ENCODE measurements at regions not wholly inside any gene's neighbourhood (a gene's known extent, or its start where the extent isn't known, plus 50 kb on each side); places are given as distances from the start of the nearest gene placed in this dataset.

DNA sequence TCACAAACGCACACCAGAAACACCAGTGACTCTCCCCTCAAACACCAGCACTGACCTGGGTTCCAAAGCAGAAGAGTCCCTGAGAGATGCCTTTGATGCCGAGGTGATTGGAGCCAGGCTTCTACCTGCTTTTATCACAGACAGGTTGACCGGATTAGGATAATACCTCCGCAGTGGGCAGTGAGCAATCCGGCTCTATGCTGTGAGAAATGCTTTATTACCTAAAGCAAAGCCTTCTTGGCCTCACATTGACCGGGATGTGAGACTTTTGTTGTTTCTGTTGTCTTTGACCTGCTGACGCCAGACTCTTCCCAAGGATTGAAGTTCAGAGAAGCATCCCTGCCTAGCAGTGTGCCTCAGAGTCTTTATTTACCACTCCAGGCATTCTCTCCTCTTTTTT lies 320.3 kb upstream of the CLINT1 start:
- TF ChIP-seq CTCF (conservative IDR thresholded peaks at IDR 0.05 in 1 of 2, IDR thresholded peaks at IDR 0.05 in 1 of 2; ENCODE audit: low read depth in 1 of 2, low read length in 2 of 2) (no peak), EZH2 (IDR thresholded peaks at IDR 0.05; ENCODE audit: low read length, missing control alignments) (no peak)
